ENCODE measurements at regions not wholly inside any gene's neighbourhood (a gene's known extent, or its start where the extent isn't known, plus 50 kb on each side); places are given as distances from the start of the nearest gene placed in this dataset.

- POLR2A ChIA-PET (ENCODE audit: low non-redundant PET) = no interaction called here
- CTCF ChIA-PET = no interaction called here
These were observed 1174.7 kb downstream of the PCDH18 start for GRCh38 chr4:136357556-136357955.

GRCh38 chr4:136355970-136356369, 1176.3 kb downstream of the PCDH18 start:
- CTCF ChIA-PET = no interaction called here
- DNase-seq (ENCODE audit: low spot score) = no peak
- TF ChIP-seq, protein P1, sequence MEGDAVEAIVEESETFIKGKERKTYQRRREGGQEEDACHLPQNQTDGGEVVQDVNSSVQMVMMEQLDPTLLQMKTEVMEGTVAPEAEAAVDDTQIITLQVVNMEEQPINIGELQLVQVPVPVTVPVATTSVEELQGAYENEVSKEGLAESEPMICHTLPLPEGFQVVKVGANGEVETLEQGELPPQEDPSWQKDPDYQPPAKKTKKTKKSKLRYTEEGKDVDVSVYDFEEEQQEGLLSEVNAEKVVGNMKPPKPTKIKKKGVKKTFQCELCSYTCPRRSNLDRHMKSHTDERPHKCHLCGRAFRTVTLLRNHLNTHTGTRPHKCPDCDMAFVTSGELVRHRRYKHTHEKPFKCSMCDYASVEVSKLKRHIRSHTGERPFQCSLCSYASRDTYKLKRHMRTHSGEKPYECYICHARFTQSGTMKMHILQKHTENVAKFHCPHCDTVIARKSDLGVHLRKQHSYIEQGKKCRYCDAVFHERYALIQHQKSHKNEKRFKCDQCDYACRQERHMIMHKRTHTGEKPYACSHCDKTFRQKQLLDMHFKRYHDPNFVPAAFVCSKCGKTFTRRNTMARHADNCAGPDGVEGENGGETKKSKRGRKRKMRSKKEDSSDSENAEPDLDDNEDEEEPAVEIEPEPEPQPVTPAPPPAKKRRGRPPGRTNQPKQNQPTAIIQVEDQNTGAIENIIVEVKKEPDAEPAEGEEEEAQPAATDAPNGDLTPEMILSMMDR (conservative IDR thresholded peaks at IDR 0.05; ENCODE audit: low read depth, low read length) = no peak
- TF ChIP-seq EZH2 (IDR thresholded peaks at IDR 0.05; ENCODE audit: borderline replicate concordance, low read depth, low read length, poor library complexity, severe bottlenecking) = no peak

More at GRCh38 chr4:136357556-136357955, 1174.7 kb downstream of the PCDH18 start:
- intact Hi-C loops (cut with micrococcal nuclease; ENCODE audit: unreplicated experiment) = no loop called here
- BruUV-seq (replicated peaks) = no TSS peak
- H3K27me3 ChIP-seq (replicated peaks; ENCODE audit: insufficient read depth, low read depth, low read length, poor library complexity) = no peaks in the 10 kb centered on the region
- no peaks in the 10 kb centered on the region for H3K4me1 ChIP-seq (ENCODE audit: insufficient read depth, low read length, poor library complexity, severe bottlenecking)
- no peak for TF ChIP-seq EZH2 (IDR thresholded peaks at IDR 0.05; ENCODE audit: borderline replicate concordance, low read depth, low read length, poor library complexity, severe bottlenecking)
- TF ChIP-seq, protein P1 (conservative IDR thresholded peaks at IDR 0.05; ENCODE audit: low read depth, low read length) = no peak
- no peaks in the 10 kb centered on the region for H3K9me3 ChIP-seq (ENCODE audit: low read depth, low read length, poor library complexity, severe bottlenecking)
- H3K4me3 ChIP-seq (ENCODE audit: low read depth, low read length, poor library complexity, severe bottlenecking) = no peak overlapping the region
- no peak for DNase-seq (ENCODE audit: low spot score)
- no peaks in the 10 kb centered on the region for H3K36me3 ChIP-seq (ENCODE audit: insufficient read depth, low read length, poor library complexity, severe bottlenecking)
- no peak overlapping the region for H3K27ac ChIP-seq (ENCODE audit: low read depth, low read length, poor library complexity, severe bottlenecking)

GRCh38 chr4:136343340-136343739, 1189.0 kb downstream of the PCDH18 start:
- no peaks in the 10 kb centered on the region for H3K36me3 ChIP-seq (ENCODE audit: insufficient read depth, low read length, poor library complexity, severe bottlenecking)
- intact Hi-C loops (cut with micrococcal nuclease; ENCODE audit: unreplicated experiment) = no loop called here
- DNase-seq (ENCODE audit: low spot score) = no peak
- no peaks in the 10 kb centered on the region for H3K4me1 ChIP-seq (ENCODE audit: insufficient read depth, low read length, poor library complexity, severe bottlenecking)
- no TSS peak for BruUV-seq (replicated peaks)
- no peaks in the 10 kb centered on the region for H3K9me3 ChIP-seq (ENCODE audit: low read depth, low read length, poor library complexity, severe bottlenecking)
- no peak overlapping the region for H3K27ac ChIP-seq (ENCODE audit: low read depth, low read length, poor library complexity, severe bottlenecking)
- CTCF ChIA-PET = no interaction called here
- TF ChIP-seq, protein P1 (conservative IDR thresholded peaks at IDR 0.05; ENCODE audit: low read depth, low read length) = no peak
- no peak for TF ChIP-seq EZH2 (IDR thresholded peaks at IDR 0.05; ENCODE audit: borderline replicate concordance, low read depth, low read length, poor library complexity, severe bottlenecking)
- H3K4me3 ChIP-seq (ENCODE audit: low read depth, low read length, poor library complexity, severe bottlenecking) = no peak overlapping the region
- no peaks in the 10 kb centered on the region for H3K27me3 ChIP-seq (replicated peaks; ENCODE audit: insufficient read depth, low read depth, low read length, poor library complexity)
- POLR2A ChIA-PET (ENCODE audit: low non-redundant PET) = no interaction called here

More at GRCh38 chr4:136355970-136356369, 1176.3 kb downstream of the PCDH18 start:
- H3K36me3 ChIP-seq (ENCODE audit: insufficient read depth, low read length, poor library complexity, severe bottlenecking) = no peaks in the 10 kb centered on the region
- H3K9me3 ChIP-seq (ENCODE audit: low read depth, low read length, poor library complexity, severe bottlenecking) = no peaks in the 10 kb centered on the region
- BruUV-seq (replicated peaks) = no TSS peak
- intact Hi-C loops (cut with micrococcal nuclease; ENCODE audit: unreplicated experiment) = no loop called here
- H3K27me3 ChIP-seq (replicated peaks; ENCODE audit: insufficient read depth, low read depth, low read length, poor library complexity) = no peaks in the 10 kb centered on the region
- H3K27ac ChIP-seq (ENCODE audit: low read depth, low read length, poor library complexity, severe bottlenecking) = no peak overlapping the region
- H3K4me3 ChIP-seq (ENCODE audit: low read depth, low read length, poor library complexity, severe bottlenecking) = no peak overlapping the region
- POLR2A ChIA-PET (ENCODE audit: low non-redundant PET) = no interaction called here
- H3K4me1 ChIP-seq (ENCODE audit: insufficient read depth, low read length, poor library complexity, severe bottlenecking) = no peaks in the 10 kb centered on the region

Measured in A673 (cell line).